ENCODE measurements at regions not wholly inside any gene's neighbourhood (a gene's known extent, or its start where the extent isn't known, plus 50 kb on each side); places are given as distances from the start of the nearest gene placed in this dataset.

GRCh38 chr9:25864509-25864908 is 186.3 kb upstream of the TUSC1 start:
- TF ChIP-seq POLR2A (IDR thresholded peaks at IDR 0.05) (no peak), EP300 (IDR thresholded peaks at IDR 0.05) (no peak)
- TF ChIP-seq, protein P1, sequence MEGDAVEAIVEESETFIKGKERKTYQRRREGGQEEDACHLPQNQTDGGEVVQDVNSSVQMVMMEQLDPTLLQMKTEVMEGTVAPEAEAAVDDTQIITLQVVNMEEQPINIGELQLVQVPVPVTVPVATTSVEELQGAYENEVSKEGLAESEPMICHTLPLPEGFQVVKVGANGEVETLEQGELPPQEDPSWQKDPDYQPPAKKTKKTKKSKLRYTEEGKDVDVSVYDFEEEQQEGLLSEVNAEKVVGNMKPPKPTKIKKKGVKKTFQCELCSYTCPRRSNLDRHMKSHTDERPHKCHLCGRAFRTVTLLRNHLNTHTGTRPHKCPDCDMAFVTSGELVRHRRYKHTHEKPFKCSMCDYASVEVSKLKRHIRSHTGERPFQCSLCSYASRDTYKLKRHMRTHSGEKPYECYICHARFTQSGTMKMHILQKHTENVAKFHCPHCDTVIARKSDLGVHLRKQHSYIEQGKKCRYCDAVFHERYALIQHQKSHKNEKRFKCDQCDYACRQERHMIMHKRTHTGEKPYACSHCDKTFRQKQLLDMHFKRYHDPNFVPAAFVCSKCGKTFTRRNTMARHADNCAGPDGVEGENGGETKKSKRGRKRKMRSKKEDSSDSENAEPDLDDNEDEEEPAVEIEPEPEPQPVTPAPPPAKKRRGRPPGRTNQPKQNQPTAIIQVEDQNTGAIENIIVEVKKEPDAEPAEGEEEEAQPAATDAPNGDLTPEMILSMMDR (IDR thresholded peaks at IDR 0.05) = no peak
